Naive thymus-derived CD4-positive, alpha-beta T cell (primary cell): ENCODE measurements at regions not wholly inside any gene's neighbourhood (a gene's known extent, or its start where the extent isn't known, plus 50 kb on each side); places are given as distances from the start of the nearest gene placed in this dataset.

Experiments
- ATAC-seq: fragments of 150-1000 bp; cut with Tn5 transposase; 2 replicates; pipeline ENCODE4 v1.10.0; 2021; ENCODE audit warnings: mild to moderate bottlenecking, moderate library complexity
- CTCF ChIA-PET: fragments of 350-600 bp; sonication (Branson Sonifier 250); formaldehyde crosslinking; loops from one replicate; lab custom pipeline; 2021; ENCODE audit warnings: antibody characterized with exemption; lab: Charles Lee
- POLR2A ChIA-PET: fragments of 350-600 bp; sonication (Branson Sonifier 250); formaldehyde crosslinking; loops from one replicate; lab custom pipeline; 2021; ENCODE audit warnings: antibody characterized with exemption, inconsistent platforms; lab: Charles Lee
- DNase-seq, 9 donors: peaks; one replicate each; pipeline versions ENCODE4 v3.0.0 to v3.0.0-alpha.2; 2020 to 2022; ENCODE audit warnings: mixed read lengths in 1 of 9
- H3K27ac ChIP-seq: one replicate; pipeline ENCODE4 v1.7.0; 2013; ENCODE audit warnings: mild to moderate bottlenecking, low read depth, low read length, moderate library complexity
- H3K27me3 ChIP-seq, 2 donors: one replicate each; pipeline ENCODE4 v1.7.0; 2013; ENCODE audit warnings: low read length in 2 of 2, mild to moderate bottlenecking in 2 of 2, moderate library complexity in 2 of 2; ENCODE audit not compliant: control insufficient read depth in 2 of 2, insufficient read depth in 2 of 2
- H3K36me3 ChIP-seq, 3 experiments: 1 replicate in 2 of 3; 2 replicates in 1 of 3; pipeline ENCODE4 v1.7.0; 2013; ENCODE audit warnings: low read length in 3 of 3, mild to moderate bottlenecking in 3 of 3, moderate library complexity in 1 of 3; ENCODE audit not compliant: insufficient read depth in 3 of 3, control insufficient read depth in 2 of 3
- H3K4me1 ChIP-seq, 2 donors: one replicate each; pipeline ENCODE4 v1.7.0; 2013; ENCODE audit warnings: low read length in 2 of 2, mild to moderate bottlenecking in 2 of 2, moderate library complexity in 1 of 2; ENCODE audit not compliant: control insufficient read depth in 2 of 2, insufficient read depth in 2 of 2
- H3K4me3 ChIP-seq: 2 replicates; pipeline ENCODE4 v1.7.0; 2013; ENCODE audit warnings: mild to moderate bottlenecking, low read length
- H3K9me3 ChIP-seq, 3 experiments: 1 replicate in 2 of 3; 2 replicates in 1 of 3; pipeline ENCODE4 v1.7.0; 2013; ENCODE audit warnings: low read length in 3 of 3; ENCODE audit not compliant: control insufficient read depth in 2 of 3
- H3K27ac Mint-ChIP-seq, 9 donors: one replicate each; pipeline ENCODE4 v1.8.0; 2020 to 2022; ENCODE audit warnings: mixed read lengths in 9 of 9, mild to moderate bottlenecking in 8 of 9, moderate library complexity in 5 of 9, inconsistent platforms in 2 of 9
- H3K27me3 Mint-ChIP-seq, 5 donors: one replicate each; pipeline ENCODE4 v1.8.0; 2021 to 2022; ENCODE audit warnings: mixed read lengths in 5 of 5, mild to moderate bottlenecking in 1 of 5
- H3K36me3 Mint-ChIP-seq, 5 donors: one replicate each; pipeline ENCODE4 v1.8.0; 2020 to 2022; ENCODE audit warnings: mixed read lengths in 5 of 5, mild to moderate bottlenecking in 3 of 5, inconsistent platforms in 1 of 5
- H3K4me1 Mint-ChIP-seq, 7 donors: one replicate each; pipeline ENCODE4 v1.8.0; 2020 to 2022; ENCODE audit warnings: mixed read lengths in 7 of 7, mild to moderate bottlenecking in 3 of 7, inconsistent platforms in 1 of 7
- H3K4me3 Mint-ChIP-seq, 10 donors: one replicate each; pipeline ENCODE4 v1.8.0; 2020 to 2022; ENCODE audit warnings: mild to moderate bottlenecking in 10 of 10, mixed read lengths in 10 of 10, moderate library complexity in 6 of 10, inconsistent platforms in 2 of 10
- H3K9me3 Mint-ChIP-seq, 11 donors: one replicate each; pipeline ENCODE4 v1.8.0; 2020 to 2022; ENCODE audit warnings: mixed read lengths in 11 of 11, mild to moderate bottlenecking in 4 of 11, inconsistent platforms in 1 of 11, moderate library complexity in 1 of 11
- intact Hi-C, 2 donors: fragments of 100-400 bp; cut with micrococcal nuclease; formaldehyde crosslinking; loops; one replicate each; pipeline ENCODE4 v1.15.1; 2023

- Mint-ChIP-seq H3K4me3 (no peak overlapping the region), H3K4me1 (no peaks in the 10 kb centered on the region), H3K27me3 (peaks cover 0 to 7% (median 0%) of the 10 kb centered on the region in 5 donors), H3K36me3 (no peaks in the 10 kb centered on the region), H3K27ac (no peak overlapping the region), H3K9me3 (peaks cover 0 to 21% (median 4%) of the 10 kb centered on the region in 11 donors)
- no peaks in the 10 kb centered on the region for H3K9me3 ChIP-seq
- H3K4me3 ChIP-seq = no peak overlapping the region
- intact Hi-C loops = no loop called here
- H3K36me3 ChIP-seq = no peaks in the 10 kb centered on the region
- no peak overlapping the region for H3K27ac ChIP-seq
- DNase-seq (no peak), ATAC-seq (no peak)
- no peaks in the 10 kb centered on the region for H3K4me1 ChIP-seq
- ChIA-PET CTCF (no interaction called here), POLR2A (no interaction called here)
- no peaks in the 10 kb centered on the region for H3K27me3 ChIP-seq
Measured at GRCh38 chr18:1392865-1393734, 488.4 kb downstream of the ADCYAP1 start.

- Histone ChIP-seq H3K9me3 (no peaks in the 10 kb centered on the region), H3K4me3 (no peak overlapping the region), H3K4me1 (no peaks in the 10 kb centered on the region), H3K27me3 (no peaks in the 10 kb centered on the region), H3K36me3 (no peaks in the 10 kb centered on the region), H3K27ac (no peak overlapping the region)
- CTCF ChIA-PET = no interaction called here
- Mint-ChIP-seq H3K36me3 (no peaks in the 10 kb centered on the region), H3K9me3 (peaks cover 0 to 18% (median 3%) of the 10 kb centered on the region in 11 donors), H3K4me1 (no peaks in the 10 kb centered on the region), H3K4me3 (no peak overlapping the region), H3K27ac (no peak overlapping the region), H3K27me3 (peaks cover 0 to 7% (median 0%) of the 10 kb centered on the region in 5 donors)
- ATAC-seq = no peak
- intact Hi-C loops = no loop called here
- DNase-seq = no peak
- POLR2A ChIA-PET = no interaction called here
Measured at GRCh38 chr18:1393929-1394328, 489.3 kb downstream of the ADCYAP1 start.

GRCh38 chr18:1394426-1394825, 489.8 kb downstream of the ADCYAP1 start:
- intact Hi-C loops = no loop called here
- Histone ChIP-seq H3K36me3 (no peaks in the 10 kb centered on the region), H3K9me3 (no peaks in the 10 kb centered on the region), H3K27me3 (no peaks in the 10 kb centered on the region), H3K4me1 (no peaks in the 10 kb centered on the region), H3K4me3 (no peak overlapping the region), H3K27ac (no peak overlapping the region)
- POLR2A ChIA-PET = no interaction called here
- Mint-ChIP-seq H3K36me3 (no peaks in the 10 kb centered on the region), H3K4me3 (no peak overlapping the region), H3K27ac (no peak overlapping the region), H3K4me1 (no peaks in the 10 kb centered on the region), H3K27me3 (peaks cover 0 to 7% (median 0%) of the 10 kb centered on the region in 5 donors), H3K9me3 (peaks cover 0 to 13% (median 0%) of the 10 kb centered on the region in 11 donors)
- DNase-seq (no peak), ATAC-seq (no peak)
- CTCF ChIA-PET = no interaction called here

GRCh38 chr18:1394966-1395365, 490.3 kb downstream of the ADCYAP1 start:
- DNase-seq (no peak), ATAC-seq (no peak)
- Mint-ChIP-seq H3K27ac (no peak overlapping the region), H3K27me3 (peaks cover 0 to 7% (median 0%) of the 10 kb centered on the region in 5 donors), H3K9me3 (peaks cover 0 to 14% (median 2%) of the 10 kb centered on the region in 11 donors), H3K36me3 (no peaks in the 10 kb centered on the region), H3K4me1 (no peaks in the 10 kb centered on the region), H3K4me3 (no peak overlapping the region)
- intact Hi-C loops = no loop called here
- ChIA-PET POLR2A (no interaction called here), CTCF (no interaction called here)
- Histone ChIP-seq H3K4me3 (no peak overlapping the region), H3K36me3 (no peaks in the 10 kb centered on the region), H3K27ac (no peak overlapping the region), H3K27me3 (no peaks in the 10 kb centered on the region), H3K9me3 (no peaks in the 10 kb centered on the region), H3K4me1 (no peaks in the 10 kb centered on the region)

- CTCF ChIA-PET = no interaction called here
- POLR2A ChIA-PET = no interaction called here
Measured at GRCh38 chr18:1408376-1408775, 503.7 kb downstream of the ADCYAP1 start.

GRCh38 chr18:1412655-1413322, 508.1 kb downstream of the ADCYAP1 start:
- ChIA-PET CTCF (no interaction called here), POLR2A (no interaction called here)
- H3K4me1 Mint-ChIP-seq = no peaks in the 10 kb centered on the region
- H3K4me3 ChIP-seq = no peak overlapping the region
- no peaks in the 10 kb centered on the region for H3K36me3 ChIP-seq
- ATAC-seq (no peak), DNase-seq (no peak)
- H3K9me3 ChIP-seq = no peaks in the 10 kb centered on the region
- H3K36me3 Mint-ChIP-seq = no peaks in the 10 kb centered on the region
- no peak overlapping the region for H3K27ac Mint-ChIP-seq
- intact Hi-C loops = no loop called here
- H3K4me1 ChIP-seq = no peaks in the 10 kb centered on the region
- H3K4me3 Mint-ChIP-seq = no peak overlapping the region
- no peaks in the 10 kb centered on the region for H3K27me3 Mint-ChIP-seq
- H3K27ac ChIP-seq = no peak overlapping the region
- no peaks in the 10 kb centered on the region for H3K27me3 ChIP-seq
- peaks cover 0 to 6% (median 0%) of the 10 kb centered on the region in 11 donors for H3K9me3 Mint-ChIP-seq

More at GRCh38 chr18:1408376-1408775, 503.7 kb downstream of the ADCYAP1 start:
- intact Hi-C loops = no loop called here
- H3K36me3 ChIP-seq = no peaks in the 10 kb centered on the region
- Mint-ChIP-seq H3K36me3 (no peaks in the 10 kb centered on the region), H3K9me3 (peaks cover 0 to 17% (median 0%) of the 10 kb centered on the region in 11 donors), H3K27me3 (no peaks in the 10 kb centered on the region), H3K4me1 (no peaks in the 10 kb centered on the region), H3K27ac (no peak overlapping the region), H3K4me3 (no peak overlapping the region)
- H3K27me3 ChIP-seq = no peaks in the 10 kb centered on the region
- no peaks in the 10 kb centered on the region for H3K4me1 ChIP-seq
- H3K27ac ChIP-seq = no peak overlapping the region
- H3K4me3 ChIP-seq = no peak overlapping the region
- no peaks in the 10 kb centered on the region for H3K9me3 ChIP-seq
- ATAC-seq (no peak), DNase-seq (no peak)
